HEK293 (cell line): ENCODE measurements at regions not wholly inside any gene's neighbourhood (a gene's known extent, or its start where the extent isn't known, plus 50 kb on each side); places are given as distances from the start of the nearest gene placed in this dataset.

Experiments used
- CTCF ChIP-seq: fragments of 450-650 bp; formaldehyde crosslinking; IDR thresholded peaks from 2 replicates; pipeline ENCODE4 v1.5.1; 2016; ENCODE audit warnings: missing biosample characterization, missing genetic modification characterization
- WT1 ChIP-seq: fragments of 450-650 bp; formaldehyde crosslinking; IDR thresholded peaks from 2 replicates; pipeline ENCODE4 v1.5.1; 2016; ENCODE audit warnings: missing biosample characterization, missing genetic modification characterization
- ZBTB1 ChIP-seq: fragments of 450-650 bp; formaldehyde crosslinking; IDR thresholded peaks from 2 replicates; pipeline ENCODE4 v1.5.1; 2016; ENCODE audit warnings: missing biosample characterization, missing genetic modification characterization
- ZNF23 ChIP-seq: fragments of 450-650 bp; formaldehyde crosslinking; IDR thresholded peaks from 2 replicates; pipeline ENCODE4 v1.5.1; 2016; ENCODE audit warnings: missing biosample characterization, missing genetic modification characterization, borderline replicate concordance
- ZNF624 ChIP-seq: fragments of 450-650 bp; formaldehyde crosslinking; IDR thresholded peaks from 2 replicates; pipeline ENCODE4 v1.5.1; 2017; ENCODE audit warnings: missing biosample characterization, missing genetic modification characterization
- ZSCAN30 ChIP-seq: fragments of 450-650 bp; IDR thresholded peaks from 2 replicates; pipeline ENCODE4 v1.5.1; 2018; ENCODE audit warnings: missing biosample characterization, mild to moderate bottlenecking, missing genetic modification characterization, moderate library complexity

GRCh38 chr19:29450812-29451211, 75.0 kb upstream of the VSTM2B start:
- TF ChIP-seq CTCF (tag by site-specific recombination) (no peak), ZBTB1 (no peak), ZSCAN30 (tag by site-specific recombination) (no peak), ZNF624 (tag by site-specific recombination) (no peak), ZNF23 (no peak), WT1 (tag by site-specific recombination) (no peak)
